HepG2 (cell line): ENCODE measurements at regions not wholly inside any gene's neighbourhood (a gene's known extent, or its start where the extent isn't known, plus 50 kb on each side); places are given as distances from the start of the nearest gene placed in this dataset.

ENCODE experiments used
- ATAC-seq: fragments of 200-7000 bp; cut with Tn5 transposase; 3 replicates; pipeline ENCODE4 v1.9.1; 2020; ENCODE audit warnings: mild to moderate bottlenecking, moderate library complexity
- BruUV-seq: library from RNA; stranded (reverse); fragments of 400-500 nt; replicated peaks from 2 replicates; lab custom pipeline; 2021; lab: Mats Ljungman, UMichigan
- CTCF ChIA-PET: fragments of 300-600 bp; formaldehyde crosslinking; extraction: SDS; loops from one replicate; lab custom pipeline; 2021; ENCODE audit warnings: low total read pairs, inconsistent platforms, low intra/inter-chr PET ratio; lab: Yijun Ruan, JAX
- POLR2A ChIA-PET: fragments of 350-600 bp; sonication (Branson Sonifier 250); formaldehyde crosslinking; loops from one replicate; lab custom pipeline; 2020; ENCODE audit warnings: antibody characterized with exemption, inconsistent platforms; lab: Yijun Ruan, JAX
- DNase-seq: peaks from one replicate; pipeline ENCODE4 v3.0.0-alpha.2; 2015; ENCODE audit warnings: low spot score
- FAIRE-seq: peaks from 3 replicates; lab custom pipeline; 2011; peaks lifted over from hg19 to GRCh38; lab: Jason Lieb, UNC
- H2AFZ ChIP-seq: one replicate; pipeline ENCODE4 v1.6.1; 2011; ENCODE audit warnings: low read length, inconsistent platforms
- H3K27ac ChIP-seq: fragments of 300-600 bp; 3 replicates; pipeline ENCODE4 v1.8.0; 2011; ENCODE audit warnings: mixed run types, mild to moderate bottlenecking, mixed read lengths, low read length, inconsistent platforms; ENCODE audit not compliant: insufficient read depth; ENCODE audit errors: extremely low read length
- H3K27me3 ChIP-seq, 2 experiments: fragments of 200-600 bp in 1 of 2; 2 replicates in 1 of 2; 3 replicates in 1 of 2; pipeline versions ENCODE4 v1.6.0 to v1.8.0; 2011; ENCODE audit warnings: low read length in 2 of 2, mild to moderate bottlenecking in 2 of 2, moderate library complexity in 2 of 2, inconsistent platforms in 1 of 2; ENCODE audit not compliant: insufficient read depth in 2 of 2, control insufficient read depth in 1 of 2
- H3K36me3 ChIP-seq, 2 experiments: fragments of 200-600 bp in 1 of 2; replicated peaks in 1 of 2; 2 replicates in 1 of 2; 3 replicates in 1 of 2; pipeline versions ENCODE4 v1.5.1 to v1.8.0; 2011; ENCODE audit warnings: low read length in 2 of 2, inconsistent platforms in 1 of 2; ENCODE audit not compliant: insufficient read depth in 2 of 2, control insufficient read depth in 1 of 2
- H3K4me1 ChIP-seq: 2 replicates; pipeline ENCODE4 v1.5.1; 2012; ENCODE audit warnings: low read length, inconsistent platforms; ENCODE audit not compliant: insufficient read depth
- H3K4me2 ChIP-seq: 2 replicates; pipeline ENCODE4 v1.6.0; 2011; ENCODE audit warnings: low read depth, low read length, inconsistent platforms
- H3K4me3 ChIP-seq, 3 experiments: fragments of 200-600 bp in 1 of 3; sonication (generic), shearing (Covaris generic) in 1 of 3; replicated peaks in 1 of 3; 2 replicates each; pipeline ENCODE4 v1.5.1; 2011 to 2016; ENCODE audit warnings: low read length in 3 of 3, inconsistent platforms in 2 of 3, low read depth in 2 of 3, mild to moderate bottlenecking in 2 of 3, control low read depth in 1 of 3, mixed read lengths in 1 of 3; ENCODE audit not compliant: insufficient read depth in 1 of 3
- H3K79me2 ChIP-seq: one replicate; pipeline ENCODE4 v1.6.1; 2011; ENCODE audit warnings: low read length, inconsistent platforms; ENCODE audit not compliant: insufficient read depth
- H3K9ac ChIP-seq: 2 replicates; pipeline ENCODE4 v1.6.0; 2011; ENCODE audit warnings: mild to moderate bottlenecking, low read depth, low read length, inconsistent platforms; ENCODE audit not compliant: insufficient read depth
- H3K9me3 ChIP-seq: 2 replicates; pipeline ENCODE4 v1.5.1; 2012; ENCODE audit warnings: mild to moderate bottlenecking, low read length
- H4K20me1 ChIP-seq: 2 replicates; pipeline ENCODE4 v1.6.0; 2011; ENCODE audit warnings: inconsistent platforms, mild to moderate bottlenecking, low read length, moderate library complexity; ENCODE audit not compliant: insufficient read depth
- GRHL1 ChIP-seq: sonication (generic); formaldehyde crosslinking; conservative IDR thresholded peaks from 2 replicates; pipeline ENCODE4 v1.8.0; 2022; ENCODE audit warnings: missing genetic modification reagents
- MED8 ChIP-seq: sonication (generic); formaldehyde crosslinking; IDR thresholded peaks from 2 replicates; pipeline ENCODE4 v1.8.1; 2023; ENCODE audit warnings: mild to moderate bottlenecking, missing genetic modification reagents; ENCODE audit not compliant: insufficient replicate concordance
- MXI1 ChIP-seq: IDR thresholded peaks from 3 replicates; pipeline ENCODE4 v1.6.1; 2012; ENCODE audit warnings: low read depth, low read length, inconsistent platforms, borderline replicate concordance
- NFAT5 ChIP-seq: sonication (generic); formaldehyde crosslinking; IDR thresholded peaks from 2 replicates; pipeline ENCODE4 v1.4.0; 2020; ENCODE audit warnings: missing genetic modification reagents
- PHB2 ChIP-seq: fragments of 450-650 bp; IDR thresholded peaks from 2 replicates; pipeline ENCODE4 v1.6.1; 2018; ENCODE audit not compliant: partially characterized antibody
- POGZ ChIP-seq: sonication (generic); formaldehyde crosslinking; IDR thresholded peaks from 2 replicates; pipeline ENCODE4 v1.4.0; 2020; ENCODE audit warnings: mild to moderate bottlenecking, missing genetic modification reagents
- ZEB1 ChIP-seq: IDR thresholded peaks from 2 replicates; pipeline ENCODE4 v1.6.1; 2012; ENCODE audit warnings: mild to moderate bottlenecking, low read depth, inconsistent platforms; ENCODE audit not compliant: insufficient replicate concordance
- ZNF749 ChIP-seq: sonication (generic); formaldehyde crosslinking; IDR thresholded peaks from 2 replicates; pipeline ENCODE4 v1.8.0; 2022; ENCODE audit warnings: mild to moderate bottlenecking, missing genetic modification reagents, moderate library complexity, borderline replicate concordance
- ZNF768 ChIP-seq: sonication (generic); formaldehyde crosslinking; IDR thresholded peaks from 2 replicates; pipeline ENCODE4 v1.4.0; 2020; ENCODE audit warnings: missing genetic modification reagents
- ZNF772 ChIP-seq: sonication (generic); formaldehyde crosslinking; IDR thresholded peaks from 2 replicates; pipeline ENCODE4 v1.5.0; 2020; ENCODE audit warnings: mild to moderate bottlenecking, missing genetic modification reagents
- ZNF891 ChIP-seq: sonication (generic); formaldehyde crosslinking; IDR thresholded peaks from 2 replicates; pipeline ENCODE4 v1.5.0; 2020; ENCODE audit warnings: mild to moderate bottlenecking, missing genetic modification reagents
- WGBS: methylation state at CpG from one replicate; pipeline ENCODE4 v1.1.6; 2017; ENCODE audit warnings: low lambda C conversion rate; 5-methylcytosine and 5-hydroxymethylcytosine counted together
- in situ Hi-C: cut with HindIII; loops from 2 replicates; pipeline ENCODE4 v1.10.0; 2017; ENCODE audit warnings: low pct_unique_long_range_greater_than_20kb; ENCODE audit not compliant: extremely low pct_ligation_motif_present
- intact Hi-C: fragments of 100-400 bp; cut with micrococcal nuclease; formaldehyde crosslinking; loops from one replicate; pipeline ENCODE4 v1.10.0; 2022; ENCODE audit not compliant: unreplicated experiment
- TF ChIP-seq, protein P1 (sequence below): sonication (generic); formaldehyde crosslinking; IDR thresholded peaks from 2 replicates; pipeline ENCODE4 v1.5.1; 2020; ENCODE audit warnings: mild to moderate bottlenecking, missing genetic modification reagents, moderate library complexity

- TF ChIP-seq NFAT5 (CRISPR knock-in tag) = no peak
Observed at GRCh38 chr13:105341256-105341655, 1194.2 kb downstream of the EFNB2 start (continued).

DNA sequence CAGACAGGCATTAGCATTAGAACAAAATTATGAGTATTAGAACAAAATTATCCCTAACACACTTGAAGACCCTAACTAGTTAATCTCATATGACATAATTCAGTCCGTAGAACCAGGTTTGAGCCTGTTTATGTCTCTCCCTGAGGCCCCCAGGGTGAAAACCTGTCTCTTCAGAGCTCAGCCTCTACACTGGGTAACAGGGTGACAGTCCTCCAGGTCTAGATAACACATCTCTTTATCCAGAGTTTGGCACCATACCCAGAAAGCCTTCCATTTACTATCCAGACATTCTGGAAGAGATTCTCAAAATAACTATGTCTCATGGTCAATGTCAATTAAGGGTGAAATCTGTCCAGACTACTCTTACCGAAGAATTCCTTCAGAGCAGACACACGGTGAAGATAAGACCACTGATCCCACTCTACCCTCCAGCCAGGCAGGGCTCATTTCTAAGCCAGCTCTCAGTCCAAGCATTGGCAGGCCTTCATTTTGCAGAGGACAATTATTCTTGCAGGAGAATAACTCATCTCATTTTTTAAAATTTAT, 1195.3 kb downstream of the EFNB2 start:
- no TSS peak for BruUV-seq
- ChIA-PET CTCF (no interaction called here), POLR2A (no interaction called here)
- DNase-seq (no peak), ATAC-seq (no peak), FAIRE-seq (no peak)
- intact Hi-C loops (no loop called here), in situ Hi-C loops (no loop called here)
- Histone ChIP-seq H3K4me1 (no peaks in the 10 kb centered on the region), H3K9me3 (peaks cover 73% of the 10 kb centered on the region), H3K27me3 (no peaks in the 10 kb centered on the region), H2AFZ (no peak overlapping the region), H3K36me3 (no peaks in the 10 kb centered on the region), H3K79me2 (no peaks in the 10 kb centered on the region), H3K4me2 (no peak overlapping the region), H3K9ac (no peak overlapping the region), H4K20me1 (no peaks in the 10 kb centered on the region), H3K27ac (no peak overlapping the region), H3K4me3 (no peak overlapping the region)
- 0% methylated on average over 3 of the region's 3 CpGs for WGBS
- TF ChIP-seq MXI1 = no peak
- TF ChIP-seq ZNF768 (CRISPR knock-in tag) = no peak
- TF ChIP-seq GRHL1 (CRISPR knock-in tag) = no peak
- no peak for TF ChIP-seq MED8 (CRISPR knock-in tag)
- no peak for TF ChIP-seq ZEB1
- TF ChIP-seq ZNF891 (CRISPR knock-in tag) = no peak
- TF ChIP-seq ZNF749 = no peak
- TF ChIP-seq PHB2 = no peak
- TF ChIP-seq POGZ (CRISPR knock-in tag) = no peak
- TF ChIP-seq, protein P1, sequence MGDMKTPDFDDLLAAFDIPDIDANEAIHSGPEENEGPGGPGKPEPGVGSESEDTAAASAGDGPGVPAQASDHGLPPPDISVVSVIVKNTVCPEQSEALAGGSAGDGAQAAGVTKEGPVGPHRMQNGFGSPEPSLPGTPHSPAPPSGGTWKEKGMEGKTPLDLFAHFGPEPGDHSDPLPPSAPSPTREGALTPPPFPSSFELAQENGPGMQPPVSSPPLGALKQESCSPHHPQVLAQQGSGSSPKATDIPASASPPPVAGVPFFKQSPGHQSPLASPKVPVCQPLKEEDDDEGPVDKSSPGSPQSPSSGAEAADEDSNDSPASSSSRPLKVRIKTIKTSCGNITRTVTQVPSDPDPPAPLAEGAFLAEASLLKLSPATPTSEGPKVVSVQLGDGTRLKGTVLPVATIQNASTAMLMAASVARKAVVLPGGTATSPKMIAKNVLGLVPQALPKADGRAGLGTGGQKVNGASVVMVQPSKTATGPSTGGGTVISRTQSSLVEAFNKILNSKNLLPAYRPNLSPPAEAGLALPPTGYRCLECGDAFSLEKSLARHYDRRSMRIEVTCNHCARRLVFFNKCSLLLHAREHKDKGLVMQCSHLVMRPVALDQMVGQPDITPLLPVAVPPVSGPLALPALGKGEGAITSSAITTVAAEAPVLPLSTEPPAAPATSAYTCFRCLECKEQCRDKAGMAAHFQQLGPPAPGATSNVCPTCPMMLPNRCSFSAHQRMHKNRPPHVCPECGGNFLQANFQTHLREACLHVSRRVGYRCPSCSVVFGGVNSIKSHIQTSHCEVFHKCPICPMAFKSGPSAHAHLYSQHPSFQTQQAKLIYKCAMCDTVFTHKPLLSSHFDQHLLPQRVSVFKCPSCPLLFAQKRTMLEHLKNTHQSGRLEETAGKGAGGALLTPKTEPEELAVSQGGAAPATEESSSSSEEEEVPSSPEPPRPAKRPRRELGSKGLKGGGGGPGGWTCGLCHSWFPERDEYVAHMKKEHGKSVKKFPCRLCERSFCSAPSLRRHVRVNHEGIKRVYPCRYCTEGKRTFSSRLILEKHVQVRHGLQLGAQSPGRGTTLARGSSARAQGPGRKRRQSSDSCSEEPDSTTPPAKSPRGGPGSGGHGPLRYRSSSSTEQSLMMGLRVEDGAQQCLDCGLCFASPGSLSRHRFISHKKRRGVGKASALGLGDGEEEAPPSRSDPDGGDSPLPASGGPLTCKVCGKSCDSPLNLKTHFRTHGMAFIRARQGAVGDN (CRISPR knock-in tag) = no peak
- no peak for TF ChIP-seq ZNF772 (CRISPR knock-in tag)
